Upper lobe of left lung (tissue), 4 donors: ENCODE measurements at regions not wholly inside any gene's neighbourhood (a gene's known extent, or its start where the extent isn't known, plus 50 kb on each side); places are given as distances from the start of the nearest gene placed in this dataset.

ENCODE experiments used
- POLR2A ChIP-seq, 4 donors: fragments of 450-650 bp; IDR thresholded peaks; one replicate each; pipeline ENCODE4 v1.5.1; 2016 to 2017; ENCODE audit warnings: antibody characterized with exemption in 4 of 4, mild to moderate bottlenecking in 2 of 4
- POLR2AphosphoS5 ChIP-seq, 2 donors: sonication (generic); formaldehyde crosslinking; IDR thresholded peaks; one replicate each; pipeline ENCODE4 v1.5.1; 2017; ENCODE audit warnings: antibody characterized with exemption in 2 of 2
- TF ChIP-seq, protein P1 (sequence below), 6 experiments: fragments of 450-650 bp in 4 of 6; fragments of 200-600 bp in 2 of 6; sonication (generic) in 2 of 6; IDR thresholded peaks; one replicate each; pipeline ENCODE4 v1.5.1; 2016 to 2019; ENCODE audit warnings: antibody characterized with exemption in 6 of 6

DNA sequence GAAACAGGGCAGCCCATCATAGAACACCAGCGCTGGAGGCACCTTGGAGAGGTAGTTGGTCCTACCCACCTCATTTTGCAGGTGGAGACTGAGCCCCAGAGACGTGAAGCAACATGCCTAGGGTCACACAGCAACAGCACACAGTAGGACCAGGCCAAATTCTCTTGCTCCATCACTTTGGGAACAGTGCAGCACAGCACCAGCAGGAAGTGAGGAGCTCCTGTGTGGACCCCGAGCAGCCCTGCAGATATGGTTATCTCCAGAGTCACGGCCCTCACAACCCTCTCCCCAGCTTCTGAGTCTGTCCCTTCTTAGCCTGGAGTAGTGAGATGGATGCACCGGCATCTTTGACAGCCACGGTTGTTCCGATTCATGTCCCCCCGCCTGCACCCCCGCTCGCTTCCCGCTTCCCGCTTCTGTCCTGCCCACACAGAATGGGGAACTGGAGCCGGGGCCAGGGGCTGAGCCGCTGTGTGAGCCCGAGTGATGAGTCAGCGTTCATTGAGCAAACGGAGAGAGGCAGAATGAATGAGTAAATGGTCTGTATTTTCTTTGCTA lies 72.6 kb upstream of the DUSP22 start:
- TF ChIP-seq, protein P1, sequence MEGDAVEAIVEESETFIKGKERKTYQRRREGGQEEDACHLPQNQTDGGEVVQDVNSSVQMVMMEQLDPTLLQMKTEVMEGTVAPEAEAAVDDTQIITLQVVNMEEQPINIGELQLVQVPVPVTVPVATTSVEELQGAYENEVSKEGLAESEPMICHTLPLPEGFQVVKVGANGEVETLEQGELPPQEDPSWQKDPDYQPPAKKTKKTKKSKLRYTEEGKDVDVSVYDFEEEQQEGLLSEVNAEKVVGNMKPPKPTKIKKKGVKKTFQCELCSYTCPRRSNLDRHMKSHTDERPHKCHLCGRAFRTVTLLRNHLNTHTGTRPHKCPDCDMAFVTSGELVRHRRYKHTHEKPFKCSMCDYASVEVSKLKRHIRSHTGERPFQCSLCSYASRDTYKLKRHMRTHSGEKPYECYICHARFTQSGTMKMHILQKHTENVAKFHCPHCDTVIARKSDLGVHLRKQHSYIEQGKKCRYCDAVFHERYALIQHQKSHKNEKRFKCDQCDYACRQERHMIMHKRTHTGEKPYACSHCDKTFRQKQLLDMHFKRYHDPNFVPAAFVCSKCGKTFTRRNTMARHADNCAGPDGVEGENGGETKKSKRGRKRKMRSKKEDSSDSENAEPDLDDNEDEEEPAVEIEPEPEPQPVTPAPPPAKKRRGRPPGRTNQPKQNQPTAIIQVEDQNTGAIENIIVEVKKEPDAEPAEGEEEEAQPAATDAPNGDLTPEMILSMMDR (IDR thresholded peaks at IDR 0.05), result no peak
- TF ChIP-seq POLR2A (IDR thresholded peaks at IDR 0.05) (no peak), POLR2AphosphoS5 (IDR thresholded peaks at IDR 0.05) (no peak)
